Stimulated activated CD4-positive, alpha-beta T cell treated with anti-CD3 and anti-CD28 coated beads, Interleukin-4, amount 100 ng/mL, for 24 hours (primary cell): ENCODE measurements at regions not wholly inside any gene's neighbourhood (a gene's known extent, or its start where the extent isn't known, plus 50 kb on each side); places are given as distances from the start of the nearest gene placed in this dataset.
"Not testable (repeated sequence)": the region's sequence is repeated elsewhere in the genome, so short reads cannot be mapped to it uniquely, and the experiment has no call there.

Source experiments
- DNase-seq: peaks from one replicate; pipeline ENCODE4 v3.0.0-alpha.2; 2020

DNA sequence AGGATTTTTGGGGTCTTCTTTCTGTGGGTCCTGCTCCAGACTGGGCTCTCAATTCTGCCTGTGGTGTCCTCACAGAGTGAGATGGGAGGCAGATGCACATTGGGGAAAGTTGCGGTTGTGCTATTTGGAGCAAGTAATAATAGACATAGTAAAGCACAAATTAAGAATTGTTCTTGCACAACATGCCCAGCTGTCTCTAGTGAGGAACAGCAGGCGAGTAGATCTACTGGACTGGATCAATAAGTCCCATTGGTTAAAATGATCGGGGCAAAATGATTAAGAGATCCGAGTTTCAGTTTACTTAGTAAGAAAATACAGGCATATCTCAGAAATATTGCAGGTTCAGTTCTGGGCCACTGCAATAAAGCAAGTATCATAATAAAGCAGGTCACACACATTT, 448.3 kb upstream of the PROX1 start:
- DNase-seq: no peak

GRCh38 chr1:213541641-213542040, 446.1 kb upstream of the PROX1 start:
- no peak for DNase-seq

DNA sequence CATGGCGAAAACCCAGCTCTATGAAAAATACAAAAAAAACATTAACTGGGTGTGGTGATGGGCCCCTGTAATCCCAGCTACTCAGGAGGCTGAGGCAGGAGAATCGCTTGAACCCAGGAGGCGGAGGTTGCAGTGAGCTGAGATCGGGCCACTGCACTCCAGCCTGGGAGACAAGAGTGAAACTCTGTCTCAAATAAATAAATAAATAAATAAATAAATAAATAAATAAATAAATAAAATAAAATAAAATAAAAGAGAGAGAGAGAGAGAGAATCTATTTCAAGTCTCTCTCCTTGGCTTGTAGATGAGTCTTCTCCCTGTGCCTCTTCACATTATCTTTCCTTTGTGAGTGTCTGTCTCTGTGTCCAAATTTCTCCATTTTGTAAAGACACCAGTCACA, 442.6 kb upstream of the PROX1 start:
- DNase-seq: not testable (repeated sequence)

GRCh38 chr1:213549982-213550381, 437.8 kb upstream of the PROX1 start:
- no peak for DNase-seq

- DNase-seq: no peak
Measured at GRCh38 chr1:213550804-213551203, 437.0 kb upstream of the PROX1 start.

- no peak for DNase-seq
Measured at GRCh38 chr1:213552045-213552444, 435.7 kb upstream of the PROX1 start.

DNA sequence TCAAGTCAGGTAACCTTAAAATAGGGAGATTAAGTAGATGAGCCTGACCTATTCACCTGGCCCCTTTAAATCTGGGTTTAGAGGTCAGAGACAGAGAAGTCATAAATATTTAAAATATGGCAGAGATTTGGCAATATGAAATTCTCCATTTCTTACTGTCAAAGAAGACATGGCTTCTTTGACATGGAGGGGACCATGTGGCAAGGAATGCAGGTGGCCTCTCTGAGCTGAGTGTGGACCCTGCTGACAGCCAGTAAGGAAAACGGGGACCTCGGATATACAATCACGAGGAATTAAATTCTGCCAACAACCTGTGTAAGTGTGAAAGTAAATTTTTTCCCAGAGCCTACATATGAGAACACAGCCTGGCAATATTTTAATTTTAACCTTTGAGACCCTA, 427.5 kb upstream of the PROX1 start:
- no peak for DNase-seq

- DNase-seq: no peak
Measured at GRCh38 chr1:213561870-213562269, 425.9 kb upstream of the PROX1 start.

DNA sequence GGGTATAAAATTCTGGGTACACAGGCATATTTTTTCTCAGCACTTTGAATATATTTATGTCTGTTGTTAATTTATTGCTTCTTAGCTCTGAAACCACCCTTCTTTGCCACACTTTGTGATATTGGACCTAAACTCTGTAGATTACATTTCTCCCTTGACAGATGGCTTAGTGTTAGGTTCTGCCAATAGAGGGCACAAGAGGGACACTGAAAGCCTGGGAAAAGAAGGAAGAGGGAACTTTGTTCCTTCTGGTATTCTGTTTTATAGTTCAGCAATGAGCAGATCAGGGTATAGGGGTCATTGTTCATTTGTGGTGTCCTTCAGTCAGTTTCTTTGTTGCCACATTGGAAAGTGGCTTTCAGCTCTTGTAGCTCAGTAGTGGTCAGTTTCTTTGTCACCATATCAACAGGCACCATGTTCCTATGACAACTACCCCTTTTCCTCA, 423.5 kb upstream of the PROX1 start:
- DNase-seq: no peak

GRCh38 chr1:213568929-213569815, 418.6 kb upstream of the PROX1 start:
- DNase-seq: no peak

DNA sequence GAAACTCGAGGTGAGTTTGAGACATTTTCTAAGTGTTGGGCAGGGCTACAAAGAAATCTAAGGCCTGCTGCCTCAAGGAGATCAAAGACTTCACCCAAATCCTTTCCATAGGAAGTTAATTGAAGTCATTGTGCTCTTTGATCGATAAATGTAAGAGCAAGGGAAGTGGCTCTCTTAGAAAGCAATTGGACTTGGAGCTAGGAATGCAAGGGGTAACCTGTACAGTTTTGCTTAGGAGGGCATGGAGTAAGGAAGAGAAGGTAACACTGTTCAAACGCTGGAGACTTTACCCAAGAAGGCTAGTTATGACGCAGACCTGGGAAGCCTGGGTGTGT, 418.0 kb upstream of the PROX1 start:
- no peak for DNase-seq

- DNase-seq: no peak
Measured at GRCh38 chr1:213570487-213570886, 417.3 kb upstream of the PROX1 start.

DNA sequence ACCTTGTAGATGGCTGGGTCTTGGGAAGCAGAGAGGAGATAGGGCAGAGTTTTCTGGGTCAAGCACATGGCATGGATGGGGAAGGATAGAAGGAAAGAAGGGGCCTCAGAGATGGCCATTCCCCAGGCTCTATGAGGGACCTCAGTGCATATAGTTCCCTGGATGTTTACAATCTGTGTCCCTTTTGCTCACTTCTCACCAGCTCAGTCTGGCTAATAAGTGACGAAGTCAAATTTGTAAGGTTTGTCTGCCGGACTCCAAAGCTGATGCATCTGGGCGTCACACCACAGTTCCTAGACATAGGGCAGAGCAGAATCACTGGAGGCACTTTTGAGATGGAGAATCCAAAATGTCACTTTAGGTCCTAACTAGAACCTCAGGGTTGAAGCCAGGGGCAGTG, 416.4 kb upstream of the PROX1 start:
- DNase-seq: no peak

DNA sequence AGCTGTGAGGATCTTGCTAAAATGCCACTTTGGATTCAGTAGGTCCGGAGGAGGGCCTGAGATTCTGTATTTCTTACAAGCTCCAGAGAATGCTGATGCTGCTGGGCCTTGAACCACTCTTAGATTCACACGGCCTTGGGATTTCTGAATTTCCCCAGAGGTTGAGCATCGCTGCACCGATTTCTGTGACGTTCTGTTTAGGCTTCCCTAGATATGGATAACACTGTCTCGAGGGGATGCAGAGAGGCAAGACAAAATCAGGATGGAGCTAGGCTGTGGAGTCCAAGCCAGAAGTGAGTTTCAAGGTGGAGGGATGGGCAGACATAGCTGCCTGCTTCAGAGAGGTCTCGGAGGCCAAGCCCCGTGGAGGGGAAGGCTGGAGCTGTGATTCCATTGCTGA, 415.9 kb upstream of the PROX1 start:
- no peak for DNase-seq

DNA sequence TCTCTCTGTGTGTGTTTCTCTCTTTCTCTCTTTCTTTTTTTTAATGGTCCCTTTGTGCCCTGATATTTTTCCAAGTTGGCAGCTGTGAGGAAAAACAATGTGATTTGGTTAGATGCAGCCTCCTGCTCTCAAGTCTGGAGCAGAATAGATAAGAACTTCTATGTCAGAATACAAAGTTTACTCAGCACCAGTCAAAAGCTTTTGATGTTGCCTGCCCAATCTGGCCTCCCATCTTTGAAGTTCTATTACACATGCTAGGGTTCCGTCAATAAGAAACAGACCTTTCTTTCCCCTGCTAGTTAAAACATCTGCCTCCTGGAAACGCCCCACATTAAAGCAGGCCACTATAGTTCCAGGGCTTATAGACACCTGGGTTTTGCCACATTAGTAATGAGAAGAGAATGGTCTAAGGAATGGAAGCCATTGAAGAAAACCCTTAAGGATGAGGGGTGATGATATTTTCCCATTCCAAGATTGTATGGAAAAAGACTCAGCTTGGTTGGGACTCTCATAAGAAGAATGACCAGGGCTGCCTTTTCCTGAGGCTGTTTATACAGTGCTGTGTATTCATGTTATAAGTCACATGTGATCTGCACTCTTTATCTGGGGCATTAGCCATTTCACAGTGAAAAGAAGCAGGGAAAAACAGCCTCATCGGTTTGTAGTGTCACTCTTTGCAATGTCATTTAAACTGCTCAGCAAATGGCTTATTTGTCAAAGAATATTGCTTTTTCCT, 414.7 kb upstream of the PROX1 start:
- DNase-seq: no peak

GRCh38 chr1:213573648-213574009, 414.1 kb upstream of the PROX1 start:
- no peak for DNase-seq

DNA sequence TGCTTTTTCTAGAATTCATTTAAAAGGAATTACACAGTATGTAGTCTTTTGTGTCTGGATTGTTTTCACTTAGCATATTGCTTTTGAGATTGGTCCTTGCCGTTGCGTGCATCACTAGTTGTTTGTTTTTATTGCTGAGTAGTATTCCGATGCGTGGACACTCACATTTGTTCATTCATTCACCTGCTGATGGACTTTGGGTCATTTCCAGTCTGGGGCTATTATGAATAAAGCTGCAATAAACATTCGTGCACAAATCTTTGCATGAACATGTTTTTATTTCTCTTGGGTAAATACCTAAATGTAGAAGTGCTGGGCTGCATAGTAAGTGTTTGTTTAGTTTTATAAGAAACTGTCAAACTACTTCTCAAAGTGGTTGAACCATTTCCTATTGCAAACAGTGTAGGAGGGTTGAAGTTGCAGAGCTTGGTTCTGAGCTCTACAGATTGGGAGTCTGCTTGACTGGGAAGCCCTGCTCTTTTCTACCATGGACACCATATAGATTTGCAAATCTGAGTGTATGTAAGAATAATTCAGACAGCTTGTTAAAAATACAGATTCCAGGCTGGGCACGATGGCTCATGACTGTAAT, 404.7 kb upstream of the PROX1 start:
- no peak for DNase-seq

DNA sequence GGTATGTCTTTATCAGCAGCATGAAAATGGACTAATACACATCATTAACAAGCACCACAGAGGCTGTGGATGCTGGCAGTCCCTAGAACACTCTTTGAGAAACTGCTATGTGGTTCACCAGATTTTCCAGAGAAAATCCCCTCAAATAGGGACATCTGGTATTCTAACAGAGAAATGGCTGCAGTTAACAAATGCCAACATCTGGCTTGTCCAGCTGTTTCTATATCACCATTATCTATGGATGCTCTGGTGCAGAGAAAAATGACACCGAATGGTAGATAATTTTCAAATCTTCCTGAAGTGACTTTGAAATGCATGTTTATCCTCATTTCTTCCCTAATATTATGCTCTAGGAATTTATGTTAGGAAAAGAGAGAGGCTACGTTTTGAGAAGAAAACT, 403.5 kb upstream of the PROX1 start:
- DNase-seq: no peak

DNA sequence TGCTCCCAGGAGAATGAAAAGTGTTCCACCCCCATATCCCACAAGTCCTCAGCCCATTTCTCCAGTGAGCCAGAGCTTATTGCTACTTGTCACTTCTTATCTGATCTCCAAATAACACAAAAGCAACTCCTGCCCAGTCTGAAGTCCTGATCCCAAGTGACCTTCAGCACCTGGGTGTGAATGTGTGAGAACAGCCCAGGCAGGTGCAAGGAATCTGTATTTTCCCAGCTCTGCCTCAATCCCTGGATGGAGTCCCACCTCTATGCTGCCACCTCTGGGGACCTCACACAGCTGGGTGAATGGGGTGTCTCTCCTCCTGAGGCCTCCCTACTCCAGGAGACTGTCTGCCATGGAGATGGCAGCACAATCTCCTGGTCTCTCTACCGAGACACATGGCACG, 402.4 kb upstream of the PROX1 start:
- DNase-seq: no peak

DNA sequence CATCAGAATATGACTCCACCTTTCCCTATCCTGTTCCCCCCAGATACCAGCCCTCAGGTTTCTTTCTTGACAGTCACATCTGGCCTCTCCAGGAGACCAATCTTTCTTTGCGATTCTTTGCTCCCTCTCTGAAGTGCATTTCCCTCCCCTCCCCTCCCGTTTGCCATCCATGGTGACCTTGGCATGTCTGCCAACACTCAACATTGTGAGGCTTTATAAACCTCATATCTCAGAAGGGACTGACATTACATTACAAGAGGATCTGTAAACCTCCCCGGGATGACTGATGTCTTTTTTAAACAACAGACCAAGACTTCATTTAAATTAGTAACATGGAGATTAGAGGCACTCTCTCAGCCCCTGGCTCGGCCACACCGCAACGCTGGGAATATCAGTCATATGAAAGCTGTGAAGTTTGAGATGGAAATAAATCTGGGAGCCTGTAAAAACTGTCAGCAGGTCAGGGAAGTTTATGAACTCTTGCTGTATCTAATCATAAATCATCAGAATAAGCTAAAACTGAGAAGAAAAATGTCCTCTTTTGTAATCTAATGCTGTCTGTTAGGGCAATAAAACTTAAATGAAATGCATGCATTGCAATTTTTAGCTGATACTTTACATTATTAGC, 401.7 kb upstream of the PROX1 start:
- no peak for DNase-seq

- DNase-seq: no peak
Measured at GRCh38 chr1:213586587-213586972, 401.2 kb upstream of the PROX1 start.

DNA sequence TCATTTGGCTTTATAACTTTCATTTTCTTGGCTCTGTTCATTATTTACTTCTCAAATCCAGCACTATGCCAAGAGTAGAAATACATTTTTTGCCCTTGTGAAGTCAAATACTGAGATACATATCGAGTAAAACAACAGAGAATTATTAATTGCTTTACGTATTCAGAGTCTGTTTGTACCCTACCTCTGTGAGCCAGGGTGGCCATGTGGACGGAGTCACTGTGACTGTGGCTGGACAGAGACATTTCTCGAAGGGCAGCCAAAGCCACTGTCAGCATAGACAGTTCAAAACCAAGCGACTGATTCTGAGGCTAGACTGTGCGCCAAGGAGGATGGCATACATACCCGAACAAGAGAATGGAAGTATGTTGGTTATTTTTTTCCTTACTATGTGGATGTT, 391.0 kb upstream of the PROX1 start:
- DNase-seq: no peak

DNA sequence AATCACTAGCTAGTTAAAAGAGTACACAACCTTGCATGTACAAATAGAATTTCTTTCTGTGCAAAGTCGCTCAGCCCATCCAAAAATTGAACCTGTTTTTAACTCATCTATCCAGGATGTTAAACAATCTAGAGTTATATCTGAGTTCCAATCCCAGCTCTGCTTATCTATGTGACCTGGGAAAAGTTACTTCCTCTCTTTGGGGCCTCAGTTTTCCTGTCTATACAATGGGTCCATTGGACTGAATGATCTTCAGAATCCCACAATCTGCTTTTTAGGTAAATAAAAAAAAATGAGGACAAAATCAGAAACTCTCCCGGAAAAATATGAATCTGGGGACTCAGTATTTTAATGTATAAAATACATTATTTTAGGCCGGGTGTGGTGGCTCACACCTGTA, 389.5 kb upstream of the PROX1 start:
- no peak for DNase-seq

- DNase-seq: no peak
Measured at GRCh38 chr1:213600879-213601278, 386.9 kb upstream of the PROX1 start.
